NCI-H748 treated with DMSO at 0.1 percent for 48 hours (cell line): ENCODE measurements at regions not wholly inside any gene's neighbourhood (a gene's known extent, or its start where the extent isn't known, plus 50 kb on each side); places are given as distances from the start of the nearest gene placed in this dataset.
"Not testable (repeated sequence)": the region's sequence is repeated elsewhere in the genome, so short reads cannot be mapped to it uniquely, and the experiment has no call there.

Experiments used
- DNase-seq: peaks from one replicate; lab custom pipeline; 2025; lab: John Stamatoyannopoulos, UW

DNA sequence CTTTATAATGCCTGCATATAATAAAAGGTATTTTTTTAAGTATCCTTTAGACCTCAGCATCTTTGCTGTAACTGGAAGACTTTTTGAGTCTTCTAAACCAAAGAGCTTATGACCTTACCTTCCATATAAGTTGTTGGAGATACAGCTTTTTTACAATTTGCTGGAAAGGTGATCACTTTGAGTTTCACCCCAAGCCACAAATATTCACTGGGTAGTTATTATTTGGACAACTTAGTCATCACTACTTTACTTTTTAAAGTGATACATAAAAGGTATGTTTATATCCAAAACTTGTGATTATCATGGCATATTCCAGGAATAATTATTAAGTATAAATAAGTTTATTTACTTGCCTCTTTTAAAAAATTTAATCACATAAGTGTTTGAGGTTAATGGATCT lies 246.7 kb upstream of the NRIP1 start:
- no peak for DNase-seq

DNA sequence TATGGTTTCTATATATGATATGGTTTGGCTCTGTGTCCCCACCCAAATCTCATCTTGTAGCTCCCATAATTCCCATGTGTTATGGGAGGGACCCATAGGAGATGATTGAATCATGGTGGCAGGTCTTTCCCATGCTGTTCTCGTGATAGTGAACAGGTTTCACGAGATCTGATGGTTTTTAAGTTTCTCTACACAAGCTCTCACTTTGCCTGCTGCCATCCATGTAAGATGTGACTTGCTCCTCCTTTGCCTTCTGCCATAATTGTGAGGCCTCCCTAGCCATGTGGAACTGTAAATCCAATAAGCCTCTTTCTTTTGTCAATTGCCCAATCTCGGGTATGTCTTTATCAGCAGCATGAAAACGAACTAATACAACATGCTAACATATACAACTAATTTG lies 252.2 kb upstream of the NRIP1 start:
- not testable (repeated sequence) for DNase-seq

DNA sequence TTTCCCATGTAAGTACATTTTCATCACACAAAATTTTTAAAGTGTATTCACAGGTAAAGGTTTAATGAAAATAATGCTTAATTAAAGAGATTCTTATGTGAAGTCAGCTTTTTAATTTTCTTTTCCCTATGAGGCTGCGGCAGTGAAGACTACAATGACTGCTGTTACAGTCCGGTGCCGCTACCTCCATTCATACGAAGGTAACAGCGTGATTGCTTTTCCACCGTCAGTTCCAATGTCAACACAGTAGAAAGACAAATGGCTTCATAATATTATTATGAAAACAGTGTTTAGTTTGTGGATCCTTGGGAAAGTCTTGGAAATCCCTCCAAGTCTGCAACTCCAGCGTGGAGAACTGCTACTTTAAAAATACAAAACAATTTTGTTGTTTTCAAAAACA lies 254.9 kb upstream of the NRIP1 start:
- no peak for DNase-seq

DNA sequence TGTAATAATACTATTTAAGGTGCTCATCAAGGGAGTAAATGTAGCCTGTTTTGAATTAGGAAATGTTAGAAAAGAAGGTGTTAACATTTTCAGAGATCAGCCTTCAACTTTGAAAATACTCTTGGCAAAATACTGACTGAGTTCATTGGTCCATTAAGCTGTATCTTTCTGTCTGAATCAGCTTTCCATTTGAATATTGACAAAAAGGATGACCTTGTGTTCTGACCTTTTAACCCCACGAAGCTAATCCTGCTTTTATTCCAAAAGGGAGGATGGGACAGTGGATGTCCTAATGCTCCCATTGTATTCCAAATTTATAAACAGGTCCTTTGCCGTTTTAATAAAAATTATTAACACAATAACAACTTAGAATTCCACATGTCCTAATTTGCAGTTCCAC lies 259.7 kb upstream of the NRIP1 start:
- no peak for DNase-seq

DNA sequence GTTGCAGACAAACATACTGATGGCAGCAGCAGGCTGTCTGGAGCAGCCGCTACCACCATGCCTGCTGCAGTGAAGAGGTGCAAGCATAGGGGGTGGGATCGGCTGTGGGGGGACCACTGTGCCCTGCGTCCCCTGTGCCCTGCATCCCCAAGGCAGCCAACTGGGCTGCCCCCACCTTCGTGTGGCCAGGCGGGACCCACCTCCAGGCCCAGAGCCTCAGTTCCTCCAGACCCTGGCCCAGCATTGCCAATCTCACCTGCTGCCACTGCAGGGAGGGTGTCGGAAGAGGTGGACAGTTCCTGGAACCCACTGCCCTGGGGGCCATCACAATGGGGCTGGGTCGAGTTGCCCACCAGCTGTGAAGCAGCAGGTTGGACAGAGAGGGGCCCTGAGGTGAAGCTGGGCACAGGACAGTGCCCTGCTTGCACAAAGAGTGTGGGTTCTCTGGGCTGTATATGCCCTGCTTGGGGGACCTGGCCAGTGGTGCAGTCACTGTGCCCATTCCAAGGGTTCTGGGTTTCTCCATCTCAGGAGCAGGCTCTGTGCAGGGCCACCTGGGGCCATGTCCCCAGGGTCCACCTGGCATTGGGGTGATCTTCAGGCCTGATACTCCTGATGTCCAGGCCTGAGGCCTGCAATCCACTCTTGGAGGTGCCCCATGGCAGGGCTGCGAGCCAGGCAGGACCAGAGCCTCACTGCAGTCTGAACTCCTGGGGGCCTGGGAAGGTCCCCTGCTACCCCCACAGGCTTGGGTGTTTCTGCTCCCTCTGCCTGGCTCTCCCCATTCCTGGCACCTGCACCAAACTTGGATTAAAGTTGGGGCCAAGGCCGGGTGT lies 261.4 kb upstream of the NRIP1 start:
- no peak for DNase-seq

DNA sequence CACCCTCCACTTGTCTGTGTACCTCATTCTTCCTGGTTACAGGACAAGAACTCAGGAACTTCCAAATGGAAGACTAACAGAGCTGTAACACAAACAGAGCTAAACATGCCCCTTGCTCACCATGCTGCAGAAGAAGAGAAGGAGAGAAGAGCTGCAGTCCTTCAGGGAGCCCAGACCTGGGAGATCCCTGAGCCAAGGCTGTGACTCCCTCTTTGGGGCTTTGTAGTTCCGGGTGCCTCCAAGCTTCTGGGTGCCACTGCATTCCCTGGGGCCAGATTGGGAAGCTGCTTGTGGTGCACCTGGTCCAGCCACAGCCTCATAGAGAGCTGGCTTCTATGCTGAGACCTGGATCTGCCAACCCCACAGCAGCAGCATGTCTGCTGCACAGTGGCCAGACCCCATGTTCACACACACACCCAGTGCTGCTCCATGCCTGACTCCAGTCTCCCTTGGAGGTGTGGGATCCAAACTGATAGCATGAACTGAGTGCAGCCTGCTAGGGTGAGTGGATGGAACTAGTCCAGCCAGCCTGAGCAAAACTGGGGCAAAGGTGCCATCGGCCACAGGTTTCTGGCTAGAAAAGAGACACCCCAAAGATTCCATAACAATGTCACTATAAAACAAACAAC lies 263.0 kb upstream of the NRIP1 start:
- DNase-seq: no peak

DNA sequence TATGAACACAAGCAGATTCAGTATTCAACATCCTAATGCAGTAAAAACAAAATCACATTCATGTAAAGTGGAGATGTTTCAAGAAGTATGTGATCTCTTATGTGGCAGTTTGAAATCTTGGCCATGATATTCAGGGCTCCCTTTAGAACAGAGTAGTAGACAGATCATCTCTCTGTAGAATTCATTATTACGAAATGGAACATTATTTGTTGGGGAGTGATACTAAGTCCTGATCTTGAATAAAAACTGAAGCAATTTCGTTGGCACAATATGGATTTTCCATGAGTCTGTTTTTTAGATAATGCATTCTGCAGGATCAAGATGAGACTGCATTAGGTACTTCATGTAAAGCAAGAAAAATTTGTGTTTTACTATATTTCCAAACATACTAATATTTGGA lies 264.4 kb upstream of the NRIP1 start:
- no peak for DNase-seq

DNA sequence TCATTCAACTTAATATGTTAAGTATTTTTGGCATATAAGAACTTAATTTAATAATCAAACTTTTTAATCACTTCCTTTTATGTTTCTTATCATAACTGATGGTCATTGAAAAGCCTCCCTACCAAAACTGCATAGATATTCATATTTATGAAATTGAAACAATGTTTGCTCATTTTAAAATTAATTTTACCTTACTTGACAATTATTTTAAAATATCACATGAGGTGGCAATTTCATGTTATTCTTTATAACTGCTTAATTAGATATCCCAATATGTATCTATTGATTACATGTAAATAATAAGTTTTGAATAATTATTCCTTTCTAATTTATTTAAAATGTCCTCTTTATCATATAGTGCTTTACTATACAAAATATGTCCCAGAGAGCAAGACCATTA lies 266.1 kb upstream of the NRIP1 start:
- no peak for DNase-seq

DNA sequence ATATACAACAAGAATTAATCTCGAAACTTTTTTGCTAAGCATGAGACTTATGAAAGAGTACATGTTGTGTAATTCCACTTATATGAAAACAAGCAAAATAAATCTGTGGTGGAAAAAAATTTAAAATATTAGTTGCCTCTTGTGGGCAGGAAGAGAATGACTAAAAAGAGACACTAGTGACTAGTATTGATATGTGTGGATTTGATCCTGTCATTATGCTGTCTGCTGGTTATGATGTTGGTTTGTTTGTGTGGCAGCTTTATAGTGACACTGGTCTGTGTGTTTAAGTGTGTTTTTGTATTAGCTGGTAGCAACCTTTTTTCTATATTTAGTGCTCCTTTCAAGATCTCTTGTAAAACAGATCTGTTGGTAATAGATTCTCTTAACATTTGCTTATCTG lies 267.8 kb upstream of the NRIP1 start:
- DNase-seq: no peak

DNA sequence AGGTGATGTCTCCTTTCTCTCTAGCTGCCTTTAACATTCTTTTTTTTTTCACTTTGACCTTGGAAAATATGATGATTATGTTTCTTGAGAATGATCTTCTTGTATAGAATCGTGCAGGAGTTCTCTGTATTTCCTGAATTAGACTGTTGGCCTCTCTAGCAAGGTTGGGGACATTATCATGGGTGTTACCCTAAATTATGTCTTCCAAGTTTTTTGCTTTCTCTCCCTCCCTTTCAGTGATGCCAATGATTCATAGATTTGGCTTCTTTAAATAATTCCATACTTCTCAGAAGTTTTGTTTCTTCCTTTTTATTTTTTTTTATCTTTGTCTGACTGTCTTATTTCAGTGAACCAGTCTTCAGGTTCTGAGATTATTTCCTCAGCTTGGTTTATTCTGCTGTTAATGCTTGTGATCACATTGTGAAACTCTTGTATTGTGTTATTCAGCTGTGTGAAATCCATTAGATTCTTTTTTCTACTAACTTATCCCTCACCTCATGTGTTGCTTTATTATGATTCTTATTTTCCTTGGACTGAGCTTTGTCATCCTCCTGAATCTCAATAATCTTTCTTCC lies 268.4 kb upstream of the NRIP1 start:
- no peak for DNase-seq

DNA sequence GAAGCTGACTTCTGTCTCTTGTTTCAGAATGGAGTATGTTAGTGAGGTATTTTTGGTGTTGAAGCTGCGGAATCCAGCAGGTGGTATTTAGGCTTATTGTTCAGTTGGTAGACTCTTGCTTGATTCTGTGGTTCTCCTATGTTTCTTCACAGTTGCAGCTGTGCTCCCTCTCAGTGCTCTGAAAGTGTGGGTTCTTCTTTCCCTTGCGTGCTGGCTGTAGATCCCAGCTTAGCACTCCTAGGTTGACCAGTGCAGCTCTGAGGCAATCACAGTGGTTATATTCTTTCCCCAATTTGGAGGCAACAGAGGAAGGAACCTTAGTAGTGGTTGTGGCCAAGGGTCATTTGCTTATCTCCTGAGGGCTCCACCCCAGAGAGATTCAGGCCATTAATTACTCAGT lies 269.2 kb upstream of the NRIP1 start:
- no peak for DNase-seq

DNA sequence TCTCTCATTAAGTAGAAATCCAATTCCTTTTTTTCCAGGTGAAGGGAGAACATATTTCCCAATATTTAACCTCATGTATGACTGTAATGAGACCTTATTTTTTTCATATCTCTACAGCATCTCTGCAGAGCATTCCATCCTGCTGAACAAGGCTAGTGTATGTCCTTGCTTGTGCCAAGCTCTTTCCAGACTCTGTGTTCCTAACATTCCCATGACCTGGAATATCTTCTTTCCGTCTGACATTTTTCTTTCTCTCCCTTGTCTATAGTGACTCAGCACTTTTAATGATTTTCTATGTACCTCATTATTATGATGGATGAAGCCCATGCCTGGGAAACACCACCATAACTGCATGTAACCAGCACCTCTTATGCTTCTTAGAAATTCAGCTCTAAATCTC lies 278.3 kb upstream of the NRIP1 start:
- DNase-seq: no peak

DNA sequence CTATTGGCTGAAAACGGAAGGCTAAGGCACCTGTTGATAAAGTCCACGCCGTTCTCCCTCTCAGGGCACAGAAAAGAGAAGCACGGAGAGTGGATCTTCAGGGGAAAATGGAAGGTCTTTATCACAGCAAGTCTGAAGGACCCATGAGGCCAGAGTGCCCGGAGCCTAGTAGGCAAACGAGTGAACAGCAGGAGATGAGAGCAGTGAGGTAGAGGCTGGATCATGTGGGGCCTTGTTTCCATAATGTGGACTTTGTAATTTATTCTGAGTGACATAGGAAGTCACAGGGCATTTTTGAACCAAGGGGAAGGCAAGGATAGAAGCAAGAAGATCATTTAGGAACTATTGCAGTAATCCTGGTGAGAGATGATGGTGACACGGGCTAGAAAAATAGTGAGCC lies 287.2 kb upstream of the NRIP1 start:
- no peak for DNase-seq

DNA sequence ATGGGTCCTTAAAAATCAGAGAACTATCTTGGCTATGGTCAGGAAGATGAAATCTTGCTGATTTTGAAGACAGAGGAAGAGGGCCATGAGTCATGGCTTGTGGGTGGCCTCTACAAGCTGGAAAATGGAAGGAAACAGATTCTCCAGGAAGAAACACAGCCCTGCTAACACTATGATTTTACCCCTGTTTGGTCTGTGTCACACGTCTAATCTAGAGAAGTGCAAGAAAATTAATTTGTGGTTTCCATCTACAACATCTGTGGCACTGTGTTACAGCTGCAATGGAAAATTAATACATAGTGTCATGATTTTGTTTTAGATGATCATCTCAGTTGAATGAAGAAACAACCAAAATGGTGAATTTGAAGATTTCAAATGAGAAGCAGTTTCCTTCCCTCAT lies 288.7 kb upstream of the NRIP1 start:
- no peak for DNase-seq

DNA sequence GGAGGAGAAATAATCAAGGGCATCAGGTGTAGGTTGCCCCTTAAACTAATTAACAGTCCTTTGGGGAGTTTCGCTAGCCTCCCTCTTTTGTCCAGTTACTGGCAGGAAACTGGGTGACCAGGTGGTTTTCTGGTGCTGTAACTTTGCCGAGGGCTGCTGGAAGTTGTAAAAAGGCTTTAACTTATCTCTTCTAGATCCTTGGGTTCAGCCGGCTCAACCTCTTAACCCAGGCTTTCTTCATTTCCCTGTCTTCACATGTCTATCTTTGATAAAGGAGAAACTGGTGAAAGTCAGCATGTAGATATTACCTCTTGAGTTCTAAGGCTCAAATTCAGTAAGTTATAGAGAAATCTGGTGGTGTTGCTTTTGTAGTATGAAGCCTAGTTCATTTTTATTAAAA lies 289.7 kb upstream of the NRIP1 start:
- no peak for DNase-seq

DNA sequence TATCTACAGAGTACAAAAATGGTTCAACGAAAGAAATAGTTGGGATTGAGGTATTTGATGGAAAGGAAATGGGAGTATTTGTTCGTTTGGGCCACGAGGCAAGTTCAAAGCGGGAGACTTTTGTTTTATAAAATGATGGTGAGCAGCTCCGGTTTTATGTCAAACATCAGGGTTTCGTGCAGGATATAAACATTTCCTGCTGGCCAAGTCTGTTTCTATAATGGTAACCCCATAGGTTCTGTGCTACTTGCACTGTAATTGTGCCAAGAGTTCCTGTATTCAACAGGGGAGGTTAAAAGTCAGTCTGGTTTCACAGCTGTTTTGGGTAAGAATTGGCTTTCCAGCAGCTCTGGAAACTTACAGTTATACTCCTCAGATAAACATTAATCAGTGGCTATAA lies 290.3 kb upstream of the NRIP1 start:
- no peak for DNase-seq

DNA sequence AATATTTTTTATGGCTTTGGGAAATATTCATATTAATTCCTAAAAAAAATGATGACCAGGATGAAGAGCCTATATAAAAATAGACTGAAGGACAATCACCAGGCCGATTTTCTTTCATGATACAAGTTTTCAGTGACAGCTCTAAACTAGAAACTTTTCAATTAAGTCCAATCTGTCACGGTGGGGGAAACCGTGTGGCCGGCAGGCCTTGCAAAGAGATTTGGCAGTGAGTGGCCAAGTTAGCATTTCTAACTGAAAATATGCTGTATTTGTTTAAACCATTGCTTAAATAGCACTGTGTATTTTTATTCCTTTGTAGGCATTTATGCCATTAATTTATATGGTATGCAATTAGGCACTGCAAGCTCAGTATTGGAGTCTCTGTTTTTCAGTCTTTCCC lies 294.5 kb upstream of the NRIP1 start:
- DNase-seq: no peak

DNA sequence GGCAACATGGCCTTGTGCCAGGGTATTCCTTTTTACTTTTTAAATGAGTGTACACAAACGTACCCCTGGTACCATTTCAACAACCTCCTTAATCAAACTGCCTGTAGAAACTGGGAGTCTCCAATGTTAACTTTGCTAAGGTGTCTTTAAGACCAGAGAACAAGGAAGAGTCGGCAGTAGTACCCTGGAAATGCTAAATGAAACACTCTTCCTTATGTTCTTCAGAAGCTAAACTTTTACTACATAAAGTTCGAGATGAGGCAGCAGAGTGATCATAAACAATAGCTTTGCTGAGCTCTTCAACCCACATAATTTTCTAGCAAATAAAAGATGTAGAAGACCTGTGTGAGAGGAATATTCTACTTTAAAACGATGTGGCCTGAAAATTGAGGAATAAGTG lies 297.7 kb upstream of the NRIP1 start:
- no peak for DNase-seq

DNA sequence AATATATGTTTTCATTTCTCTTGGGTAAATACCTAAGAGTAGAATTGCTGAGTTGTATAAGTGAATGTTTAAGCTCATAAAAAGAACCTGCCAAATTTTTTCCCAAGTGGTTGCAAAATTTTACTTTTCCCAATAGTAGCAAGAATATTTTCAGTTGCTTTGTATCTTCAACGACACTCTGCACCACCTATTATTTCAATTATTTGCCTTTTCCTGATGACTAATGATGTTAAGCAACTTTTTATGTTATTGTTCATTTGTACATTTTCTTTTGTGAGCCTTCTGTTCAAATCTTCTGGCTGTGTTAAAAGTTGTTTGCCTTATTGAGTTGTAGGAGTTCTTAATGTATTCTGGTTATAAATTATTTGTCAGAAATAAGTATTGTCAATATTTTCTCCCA lies 299.1 kb upstream of the NRIP1 start:
- no peak for DNase-seq

DNA sequence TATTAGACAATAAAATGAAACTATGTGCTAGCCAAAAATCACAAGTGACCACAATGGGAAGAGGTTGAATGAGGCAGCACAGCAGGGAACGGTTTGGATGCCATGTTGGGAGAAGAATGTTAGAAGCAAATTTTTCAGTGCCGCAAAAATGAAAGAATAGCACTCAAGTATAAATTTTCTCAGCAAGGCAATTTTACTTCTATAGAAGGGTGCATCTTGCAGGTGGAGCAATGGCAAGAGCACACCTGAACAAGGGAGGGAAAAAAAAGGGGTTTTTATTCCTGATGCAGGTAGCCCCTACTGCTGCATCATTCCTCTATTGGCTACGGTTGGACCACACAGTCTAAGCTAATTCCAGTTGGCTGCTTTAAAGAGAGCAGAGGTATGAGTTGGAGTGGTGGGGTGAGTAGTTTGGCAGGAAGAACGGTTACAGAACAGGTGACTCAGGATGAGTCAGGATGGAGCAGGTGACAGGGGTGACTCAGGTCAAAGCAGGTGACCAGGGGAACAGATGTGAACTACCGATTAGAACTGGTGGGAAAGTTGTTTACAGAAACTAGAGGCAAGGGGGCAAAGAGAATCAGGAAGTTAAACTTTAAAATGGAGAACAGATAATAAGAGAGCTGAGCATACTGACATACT lies 301.1 kb upstream of the NRIP1 start:
- DNase-seq: no peak

DNA sequence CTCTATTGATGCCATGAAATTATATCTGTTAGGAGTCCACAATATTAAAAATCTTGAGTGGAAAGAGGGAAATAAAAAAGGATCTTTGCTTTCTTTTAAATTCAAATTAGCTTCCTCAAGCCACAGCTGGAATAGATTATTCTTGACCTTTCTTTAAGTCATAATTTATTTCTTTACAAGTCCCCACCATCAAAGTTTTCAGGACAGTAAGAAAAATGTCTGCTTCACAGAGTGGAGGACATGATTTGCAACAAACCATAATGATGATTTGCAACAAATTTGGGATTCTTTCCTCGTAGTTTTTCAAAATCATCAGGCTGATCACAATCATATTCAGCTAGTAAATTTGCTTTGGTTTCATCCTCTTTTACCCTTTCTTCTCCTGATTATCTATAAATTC lies 301.8 kb upstream of the NRIP1 start:
- no peak for DNase-seq

DNA sequence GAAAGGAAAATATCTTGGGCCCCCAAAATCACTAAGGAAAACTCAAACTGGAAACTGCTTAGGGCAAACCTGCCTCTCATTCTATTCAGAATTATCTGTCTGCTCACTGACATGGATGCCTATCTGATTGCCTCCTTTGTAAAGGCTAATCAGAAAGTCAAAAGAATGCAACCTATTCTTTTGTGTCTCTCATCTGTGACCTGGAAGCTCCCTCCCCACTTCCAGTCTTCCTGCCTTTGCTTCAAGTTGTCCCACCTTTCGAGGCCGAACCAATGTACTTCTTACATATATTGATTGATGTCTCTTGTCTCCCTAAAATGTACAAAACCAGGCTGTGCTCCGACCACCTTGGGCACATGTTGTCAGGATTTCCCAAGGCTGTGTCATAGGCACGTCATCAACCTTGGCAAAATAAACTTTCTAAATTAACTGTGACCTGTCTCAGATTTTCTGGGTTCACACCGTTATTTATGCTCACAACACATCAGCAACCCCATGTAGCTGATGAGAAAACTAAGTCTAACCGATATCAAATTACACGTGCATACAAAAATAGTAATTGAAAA lies 302.3 kb upstream of the NRIP1 start:
- DNase-seq: no peak

DNA sequence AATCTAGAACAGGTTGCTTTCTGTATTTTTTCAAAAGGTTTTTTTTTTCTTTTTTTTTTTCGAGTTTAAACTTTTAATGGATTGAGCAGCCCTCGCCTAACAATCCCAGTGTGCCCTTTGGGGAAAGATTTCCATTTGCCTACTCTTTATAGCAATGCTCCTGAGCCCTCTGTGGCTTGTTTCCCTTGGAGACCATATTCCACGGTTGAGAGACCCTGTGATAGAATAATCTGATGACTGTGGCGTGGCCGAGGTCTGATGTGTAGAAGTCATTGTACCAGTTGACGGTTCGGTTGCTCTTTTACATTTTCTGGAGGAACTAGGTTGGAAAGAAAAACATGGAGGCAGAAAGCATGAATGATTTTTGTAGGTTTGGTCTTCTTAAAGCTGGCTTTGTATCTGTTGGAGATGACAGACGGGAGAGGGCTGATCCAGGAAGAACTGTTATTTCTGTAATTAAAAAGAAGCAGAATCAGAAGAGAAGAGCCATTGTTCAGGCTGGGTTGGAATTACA lies 305.7 kb upstream of the NRIP1 start:
- no peak for DNase-seq
